Spleen (tissue), 11 donors: ENCODE measurements at regions not wholly inside any gene's neighbourhood (a gene's known extent, or its start where the extent isn't known, plus 50 kb on each side); places are given as distances from the start of the nearest gene placed in this dataset.

Experiments used
- DNase-seq: peaks from one replicate; pipeline ENCODE4 v3.0.0-alpha.2; 2020
- H3K27ac ChIP-seq, 8 donors: fragments of 200-600 bp; sonication (generic) in 7 of 8; 1 replicate in 4 of 8; 2 replicates in 4 of 8; pipeline versions ENCODE4 v1.5.0 to v1.8.0; 2016 to 2021; ENCODE audit warnings: inconsistent platforms in 4 of 8, mild to moderate bottlenecking in 4 of 8, moderate library complexity in 1 of 8
- H3K27me3 ChIP-seq, 7 donors: fragments of 200-600 bp; sonication (generic) in 6 of 7; replicated peaks in 1 of 7; 1 replicate in 4 of 7; 2 replicates in 3 of 7; pipeline versions ENCODE4 v1.5.0 to v1.8.0; 2016 to 2021; ENCODE audit warnings: inconsistent platforms in 3 of 7, mild to moderate bottlenecking in 1 of 7
- H3K36me3 ChIP-seq, 6 donors: fragments of 200-600 bp; sonication (generic) in 5 of 6; 1 replicate in 4 of 6; 2 replicates in 2 of 6; pipeline versions ENCODE4 v1.5.0 to v1.8.0; 2016 to 2021; ENCODE audit warnings: inconsistent platforms in 2 of 6
- H3K4me1 ChIP-seq, 6 donors: fragments of 200-600 bp; sonication (generic) in 5 of 6; 1 replicate in 3 of 6; 2 replicates in 3 of 6; pipeline versions ENCODE4 v1.5.0 to v1.8.0; 2016 to 2021; ENCODE audit warnings: inconsistent platforms in 3 of 6
- H3K4me3 ChIP-seq, 8 donors: fragments of 200-600 bp; sonication (generic) in 7 of 8; 1 replicate in 4 of 8; 2 replicates in 4 of 8; pipeline versions ENCODE4 v1.5.0 to v1.8.0; 2016 to 2021; ENCODE audit warnings: inconsistent platforms in 4 of 8, mild to moderate bottlenecking in 4 of 8, moderate library complexity in 2 of 8
- H3K9me3 ChIP-seq, 8 donors: fragments of 200-600 bp; sonication (generic) in 7 of 8; 1 replicate in 4 of 8; 2 replicates in 4 of 8; pipeline versions ENCODE4 v1.5.0 to v1.8.0; 2016 to 2021; ENCODE audit warnings: inconsistent platforms in 4 of 8
- CTCF ChIP-seq, 11 experiments: fragments of 200-600 bp in 7 of 11; fragments of 450-650 bp in 4 of 11; sonication (generic) in 4 of 11; IDR thresholded peaks in 8 of 11; conservative IDR thresholded peaks in 3 of 11; 1 replicate in 7 of 11; 2 replicates in 4 of 11; pipeline versions ENCODE4 v1.4.0 to v1.8.0; 2016 to 2021; ENCODE audit warnings: antibody characterized with exemption in 11 of 11, inconsistent platforms in 4 of 11, mild to moderate bottlenecking in 1 of 11
- POLR2A ChIP-seq, 3 donors: fragments of 450-650 bp; IDR thresholded peaks; one replicate each; pipeline ENCODE4 v1.5.1; 2017; ENCODE audit warnings: antibody characterized with exemption in 3 of 3, mild to moderate bottlenecking in 1 of 3
- POLR2AphosphoS5 ChIP-seq, 3 donors: sonication (generic); formaldehyde crosslinking; IDR thresholded peaks; one replicate each; pipeline ENCODE4 v1.5.1; 2017; ENCODE audit warnings: antibody characterized with exemption in 3 of 3
- WGBS, 5 donors: extraction: QIAGEN DNeasy Blood & Tissue Kit in 3 of 5; methylation state at CpG; one replicate each; pipeline versions ENCODE4 v1.1.5 to v1.1.7; 2013 to 2018; 5-methylcytosine and 5-hydroxymethylcytosine counted together
- intact Hi-C: fragments of 100-400 bp; cut with DNase I; formaldehyde crosslinking; loops from one replicate; pipeline ENCODE4 v1.15.0; 2023; ENCODE audit warnings: low total_unique reads
- donor health status: healthy with polysubstance abuse.
- donor health status: DM: no; HTN: no; CAD: no; lungs with moderate emphysema.
- donor health status: DM: no; HTN: no; CAD: no.
- donor health status: Bipolar disorder and iron deficiency.
- donor health status: healthy.
- donor health status: DM: no; HTN: no; CAD: no.
- donor health status: DM: yes; HTN: yes; CAD: no.

DNA sequence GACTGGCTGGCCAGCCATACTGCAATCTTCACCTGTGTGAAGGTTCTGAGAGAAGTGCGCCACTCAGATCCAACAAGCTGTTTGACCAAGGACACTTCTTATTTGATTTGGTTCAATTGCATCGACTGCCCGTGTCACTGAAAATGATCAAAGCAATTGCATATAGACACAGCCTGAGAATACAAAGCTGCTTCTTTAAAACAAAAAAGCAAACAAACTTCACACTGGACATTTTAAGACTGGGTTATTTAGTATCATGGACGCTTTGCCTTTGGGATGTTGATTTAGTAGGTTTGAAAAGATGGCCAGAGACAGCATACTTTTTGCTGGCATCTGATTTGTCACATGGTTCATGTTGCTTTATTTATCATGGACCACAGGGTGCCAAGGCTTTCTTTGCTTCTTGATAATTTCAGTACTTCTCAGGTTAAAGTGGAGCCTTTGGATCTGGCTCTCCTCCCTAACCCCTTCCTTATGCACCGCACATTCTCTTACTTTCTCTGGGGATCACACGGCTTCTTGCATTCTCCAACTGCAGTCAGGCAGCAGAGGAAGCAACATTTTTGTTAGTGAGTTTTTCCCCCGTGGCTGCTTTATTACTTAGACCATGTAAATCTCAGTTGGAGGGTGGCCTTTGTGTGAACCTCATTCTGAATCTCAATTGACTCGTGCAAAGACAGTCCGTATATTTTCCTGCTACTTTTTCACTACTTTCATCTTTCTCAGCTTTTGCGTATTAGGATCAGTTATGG lies 151.0 kb downstream of the CD47 start:
- Histone ChIP-seq H3K36me3 (no peaks in the 10 kb centered on the region), H3K4me3 (no peak overlapping the region), H3K4me1 (no peaks in the 10 kb centered on the region), H3K27me3 (no peaks in the 10 kb centered on the region), H3K27ac (no peak overlapping the region), H3K9me3 (no peaks in the 10 kb centered on the region)
- no peak for DNase-seq
- intact Hi-C loops: loop anchor here (5.0 kb wide), 1 partner anchor 537 kb away; no protein-coding TSS in a partner anchor
- no peak for TF ChIP-seq POLR2A (IDR thresholded peaks at IDR 0.05)
- no peak for TF ChIP-seq CTCF (IDR thresholded peaks at IDR 0.05 in 8 of 11, conservative IDR thresholded peaks at IDR 0.05 in 3 of 11)
- TF ChIP-seq POLR2AphosphoS5 (IDR thresholded peaks at IDR 0.05): no peak
- whole genome bisulfite sequencing, 5 donors: 90 to 93% (median 90%) methylated on average over 10 of the region's 10 CpGs

DNA sequence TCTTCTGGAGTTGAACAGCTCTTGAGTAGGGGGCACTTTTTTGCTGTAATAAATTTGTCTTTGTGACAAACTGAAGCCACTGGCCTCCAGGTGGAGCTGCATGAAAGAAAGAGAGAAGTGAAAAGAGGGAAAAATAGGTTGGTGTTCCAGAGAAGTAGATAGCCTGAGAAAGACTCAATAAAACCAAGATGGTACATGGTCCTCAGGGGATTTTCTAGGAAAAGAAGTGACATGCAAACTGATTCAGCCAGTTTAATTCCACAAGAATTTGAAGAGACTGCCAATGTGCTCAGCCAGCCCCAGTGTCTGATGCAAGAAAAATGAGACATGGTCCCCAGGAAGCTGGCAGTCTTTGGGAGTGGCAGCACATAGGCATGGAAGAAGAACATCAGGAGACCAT lies 152.7 kb downstream of the CD47 start:
- TF ChIP-seq POLR2A (IDR thresholded peaks at IDR 0.05) (no peak), CTCF (IDR thresholded peaks at IDR 0.05 in 8 of 11, conservative IDR thresholded peaks at IDR 0.05 in 3 of 11) (peak in 6 of 11 experiments; percentile 18 to 52 (median 34)), POLR2AphosphoS5 (IDR thresholded peaks at IDR 0.05) (no peak)
- Histone ChIP-seq H3K9me3 (peaks cover 0 to 9% (median 6%) of the 10 kb centered on the region in 8 donors), H3K36me3 (no peaks in the 10 kb centered on the region), H3K4me1 (no peaks in the 10 kb centered on the region), H3K4me3 (no peak overlapping the region), H3K27me3 (no peaks in the 10 kb centered on the region), H3K27ac (no peak overlapping the region)
- intact Hi-C loops: loop anchor here (5.0 kb wide), 1 partner anchor 539 kb away; no protein-coding TSS in a partner anchor
- DNase-seq: no peak

- WGBS, 5 donors: 79 to 93% (median 87%) methylated on average over 4 of the region's 4 CpGs
- H3K27ac ChIP-seq: no peak overlapping the region
- DNase-seq: no peak
- no peaks in the 10 kb centered on the region for H3K36me3 ChIP-seq
- H3K27me3 ChIP-seq: no peaks in the 10 kb centered on the region
- TF ChIP-seq CTCF (IDR thresholded peaks at IDR 0.05 in 8 of 11, conservative IDR thresholded peaks at IDR 0.05 in 3 of 11) (no peak), POLR2AphosphoS5 (IDR thresholded peaks at IDR 0.05) (no peak), POLR2A (IDR thresholded peaks at IDR 0.05) (no peak)
- no peak overlapping the region for H3K4me3 ChIP-seq
- no peaks in the 10 kb centered on the region for H3K4me1 ChIP-seq
- peaks cover 0 to 16% (median 8%) of the 10 kb centered on the region in 8 donors for H3K9me3 ChIP-seq
- intact Hi-C loops: loop anchor here (5.0 kb wide), 1 partner anchor 542 kb away; no protein-coding TSS in a partner anchor
Measured at GRCh38 chr3:107934808-107935207, 156.0 kb downstream of the CD47 start.

GRCh38 chr3:107933450-107933849 lies 157.4 kb downstream of the CD47 start:
- intact Hi-C loops: no loop called here
- H3K27ac ChIP-seq: no peak overlapping the region

More at GRCh38 chr3:107933450-107933849, 157.4 kb downstream of the CD47 start:
- DNase-seq: no peak
- peaks cover 0 to 16% (median 8%) of the 10 kb centered on the region in 8 donors for H3K9me3 ChIP-seq
- H3K27me3 ChIP-seq: peaks cover 0 to 2% (median 0%) of the 10 kb centered on the region in 7 donors
- H3K4me1 ChIP-seq: peaks cover 0 to under 1% (median 0%) of the 10 kb centered on the region in 6 donors
- no peaks in the 10 kb centered on the region for H3K36me3 ChIP-seq
- WGBS, 5 donors: 80 to 93% (median 86%) methylated on average over 2 of the region's 2 CpGs
- H3K4me3 ChIP-seq: no peak overlapping the region
- no peak for TF ChIP-seq POLR2AphosphoS5 (IDR thresholded peaks at IDR 0.05)
- TF ChIP-seq CTCF (IDR thresholded peaks at IDR 0.05 in 8 of 11, conservative IDR thresholded peaks at IDR 0.05 in 3 of 11): no peak
- no peak for TF ChIP-seq POLR2A (IDR thresholded peaks at IDR 0.05)
